Tibial nerve (tissue), 3 donors: ENCODE measurements at regions not wholly inside any gene's neighbourhood (a gene's known extent, or its start where the extent isn't known, plus 50 kb on each side); places are given as distances from the start of the nearest gene placed in this dataset.

Source experiments
- POLR2A ChIP-seq, 2 donors: fragments of 450-650 bp; IDR thresholded peaks; one replicate each; pipeline ENCODE4 v1.6.1; 2017; ENCODE audit warnings: antibody characterized with exemption in 2 of 2, mild to moderate bottlenecking in 2 of 2, moderate library complexity in 2 of 2
- TF ChIP-seq, protein P1 (sequence below), 5 experiments: fragments of 200-600 bp in 3 of 5; fragments of 450-650 bp in 2 of 5; sonication (generic) in 3 of 5; IDR thresholded peaks; one replicate each; pipeline ENCODE4 v1.5.1; 2016 to 2019; ENCODE audit warnings: antibody characterized with exemption in 5 of 5, mild to moderate bottlenecking in 3 of 5, moderate library complexity in 2 of 5

DNA sequence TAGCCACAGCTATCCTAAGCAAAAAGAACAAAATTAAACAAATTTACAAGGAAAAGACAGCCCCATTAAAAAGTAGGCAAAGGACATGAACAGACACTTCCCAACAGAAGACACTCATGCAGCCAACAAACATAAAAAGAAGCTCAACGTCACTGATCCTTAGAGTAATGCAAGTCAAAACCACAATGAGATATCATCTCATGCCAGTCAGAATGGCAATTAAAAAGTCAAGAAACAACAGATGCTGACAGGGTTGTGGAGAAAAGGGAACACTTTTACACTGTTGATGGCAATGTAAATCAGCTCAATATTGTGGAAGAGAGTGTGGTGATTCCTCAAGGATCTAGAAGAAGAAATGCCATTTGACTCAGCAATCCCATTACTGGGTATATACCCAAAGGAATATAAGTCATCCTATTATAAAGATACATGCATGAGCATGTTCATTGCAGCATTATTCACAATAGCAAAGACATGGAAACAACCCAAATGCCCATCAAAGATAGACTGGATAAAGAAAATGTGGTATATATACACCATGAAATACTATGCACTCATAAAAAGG is 163.0 kb upstream of the TET2 start:
- TF ChIP-seq, protein P1, sequence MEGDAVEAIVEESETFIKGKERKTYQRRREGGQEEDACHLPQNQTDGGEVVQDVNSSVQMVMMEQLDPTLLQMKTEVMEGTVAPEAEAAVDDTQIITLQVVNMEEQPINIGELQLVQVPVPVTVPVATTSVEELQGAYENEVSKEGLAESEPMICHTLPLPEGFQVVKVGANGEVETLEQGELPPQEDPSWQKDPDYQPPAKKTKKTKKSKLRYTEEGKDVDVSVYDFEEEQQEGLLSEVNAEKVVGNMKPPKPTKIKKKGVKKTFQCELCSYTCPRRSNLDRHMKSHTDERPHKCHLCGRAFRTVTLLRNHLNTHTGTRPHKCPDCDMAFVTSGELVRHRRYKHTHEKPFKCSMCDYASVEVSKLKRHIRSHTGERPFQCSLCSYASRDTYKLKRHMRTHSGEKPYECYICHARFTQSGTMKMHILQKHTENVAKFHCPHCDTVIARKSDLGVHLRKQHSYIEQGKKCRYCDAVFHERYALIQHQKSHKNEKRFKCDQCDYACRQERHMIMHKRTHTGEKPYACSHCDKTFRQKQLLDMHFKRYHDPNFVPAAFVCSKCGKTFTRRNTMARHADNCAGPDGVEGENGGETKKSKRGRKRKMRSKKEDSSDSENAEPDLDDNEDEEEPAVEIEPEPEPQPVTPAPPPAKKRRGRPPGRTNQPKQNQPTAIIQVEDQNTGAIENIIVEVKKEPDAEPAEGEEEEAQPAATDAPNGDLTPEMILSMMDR (IDR thresholded peaks at IDR 0.05) = no peak
- TF ChIP-seq POLR2A (IDR thresholded peaks at IDR 0.05) = no peak
